ENCODE measurements at regions not wholly inside any gene's neighbourhood (a gene's known extent, or its start where the extent isn't known, plus 50 kb on each side); places are given as distances from the start of the nearest gene placed in this dataset.

- Histone ChIP-seq H2AFZ (ENCODE audit: low read depth, low read length) (no peak overlapping the region), H3K27me3 (ENCODE audit: control insufficient read depth in 2 of 2, insufficient read depth in 2 of 2, low read length in 2 of 2) (no peaks in the 10 kb centered on the region), H3K79me2 (ENCODE audit: control insufficient read depth, insufficient read depth, low read length) (no peaks in the 10 kb centered on the region), H3K4me2 (ENCODE audit: insufficient read depth, low read length) (no peak overlapping the region), H3K9me1 (replicated peaks; ENCODE audit: control insufficient read depth, extremely low read depth, insufficient read depth, low read length) (no peaks in the 10 kb centered on the region), H4K20me1 (replicated peaks; ENCODE audit: control insufficient read depth, extremely low read depth, insufficient read depth, low read length) (no peaks in the 10 kb centered on the region), H3K27ac (ENCODE audit: insufficient read depth, low read depth, low read length) (no peak overlapping the region), H3K9ac (replicated peaks; ENCODE audit: extremely low read depth, insufficient read depth, low read length) (no peak overlapping the region), H3K36me3 (ENCODE audit: control insufficient read depth in 2 of 2, extremely low read depth in 1 of 2, insufficient read depth in 2 of 2, low read length in 2 of 2) (no peaks in the 10 kb centered on the region), H3K4me1 (ENCODE audit: control insufficient read depth, extremely low read depth, insufficient read depth, low read length) (no peaks in the 10 kb centered on the region), H3K4me3 (replicated peaks in 1 of 3; ENCODE audit: insufficient read depth in 1 of 3, low read depth in 1 of 3, low read length in 3 of 3) (no peak overlapping the region), H3K9me3 (replicated peaks; ENCODE audit: control insufficient read depth, insufficient read depth, low read length) (peaks cover 4% of the 10 kb centered on the region)
- BruUV-seq (replicated peaks): no TSS peak
- POLR2A ChIA-PET: no interaction called here
- FAIRE-seq (no peak), DNase-seq (ENCODE audit: low read depth, low spot score) (no peak)
- CTCF ChIA-PET: no interaction called here
- TF ChIP-seq MYC (IDR thresholded peaks at IDR 0.05; ENCODE audit: low read depth, low read length) (no peak), POLR2A (IDR thresholded peaks at IDR 0.05; ENCODE audit: low read depth, low read length) (no peak), GATA2 (IDR thresholded peaks at IDR 0.05; ENCODE audit: insufficient read depth, insufficient read length, low read depth, low read length) (no peak), FOS (IDR thresholded peaks at IDR 0.05; ENCODE audit: borderline replicate concordance, insufficient read depth, low read length) (no peak), POLR2AphosphoS5 (IDR thresholded peaks at IDR 0.05; ENCODE audit: insufficient read depth, low read depth, low read length) (no peak), MAX (IDR thresholded peaks at IDR 0.05; ENCODE audit: insufficient read depth, insufficient read length) (no peak), JUN (IDR thresholded peaks at IDR 0.05; ENCODE audit: borderline replicate concordance, insufficient read depth, insufficient read length, low read depth) (no peak), CTCF (IDR thresholded peaks at IDR 0.05; ENCODE audit: extremely low read depth in 1 of 2, insufficient read depth in 1 of 2, low read depth in 1 of 2, low read length in 2 of 2) (no peak), EZH2 (IDR thresholded peaks at IDR 0.05; ENCODE audit: borderline replicate concordance, low read depth, low read length, severe bottlenecking) (no peak)
- intact Hi-C loops (cut with micrococcal nuclease): no loop called here
- dilution Hi-C loops (cut with MboI; ENCODE audit: extremely low pct_ligation_motif_present, low sequenced_read_pairs): no loop called here
Measured at GRCh38 chr19:27846944-27847343, 1366.0 kb downstream of the UQCRFS1 start.

All from endothelial cell of umbilical vein (primary cell).